GM06990 (cell line): ENCODE measurements at regions not wholly inside any gene's neighbourhood (a gene's known extent, or its start where the extent isn't known, plus 50 kb on each side); places are given as distances from the start of the nearest gene placed in this dataset.
"Not testable (repeated sequence)": the region's sequence is repeated elsewhere in the genome, so short reads cannot be mapped to it uniquely, and the experiment has no call there.

Experiments
- DNase-seq: peaks from one replicate; pipeline ENCODE4 v3.0.0-alpha.2; 2011; ENCODE audit not compliant: insufficient read length; ENCODE audit errors: extremely low read depth
- H3K27me3 ChIP-seq: replicated peaks from 2 replicates; pipeline ENCODE4 v1.6.0; 2011; ENCODE audit warnings: low read length; ENCODE audit not compliant: control insufficient read depth, insufficient read depth
- H3K36me3 ChIP-seq: 2 replicates; pipeline ENCODE4 v1.5.1; 2011; ENCODE audit warnings: low read length; ENCODE audit not compliant: control insufficient read depth, insufficient read depth
- H3K4me3 ChIP-seq: replicated peaks from 2 replicates; pipeline ENCODE4 v1.5.1; 2011; ENCODE audit warnings: low read depth, mild to moderate bottlenecking, control low read depth, low read length
- TF ChIP-seq, protein P1 (sequence below): IDR thresholded peaks from 2 replicates; pipeline ENCODE4 v1.5.1; 2011; ENCODE audit warnings: low read length, control low read depth, mild to moderate bottlenecking, inconsistent platforms; ENCODE audit not compliant: insufficient read depth, poor library complexity, severe bottlenecking

GRCh38 chr10:43842072-43842471 lies 193.4 kb upstream of the ZNF32 start:
- no peak for DNase-seq
- H3K36me3 ChIP-seq, result no peaks in the 10 kb centered on the region
- TF ChIP-seq, protein P1, sequence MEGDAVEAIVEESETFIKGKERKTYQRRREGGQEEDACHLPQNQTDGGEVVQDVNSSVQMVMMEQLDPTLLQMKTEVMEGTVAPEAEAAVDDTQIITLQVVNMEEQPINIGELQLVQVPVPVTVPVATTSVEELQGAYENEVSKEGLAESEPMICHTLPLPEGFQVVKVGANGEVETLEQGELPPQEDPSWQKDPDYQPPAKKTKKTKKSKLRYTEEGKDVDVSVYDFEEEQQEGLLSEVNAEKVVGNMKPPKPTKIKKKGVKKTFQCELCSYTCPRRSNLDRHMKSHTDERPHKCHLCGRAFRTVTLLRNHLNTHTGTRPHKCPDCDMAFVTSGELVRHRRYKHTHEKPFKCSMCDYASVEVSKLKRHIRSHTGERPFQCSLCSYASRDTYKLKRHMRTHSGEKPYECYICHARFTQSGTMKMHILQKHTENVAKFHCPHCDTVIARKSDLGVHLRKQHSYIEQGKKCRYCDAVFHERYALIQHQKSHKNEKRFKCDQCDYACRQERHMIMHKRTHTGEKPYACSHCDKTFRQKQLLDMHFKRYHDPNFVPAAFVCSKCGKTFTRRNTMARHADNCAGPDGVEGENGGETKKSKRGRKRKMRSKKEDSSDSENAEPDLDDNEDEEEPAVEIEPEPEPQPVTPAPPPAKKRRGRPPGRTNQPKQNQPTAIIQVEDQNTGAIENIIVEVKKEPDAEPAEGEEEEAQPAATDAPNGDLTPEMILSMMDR, result no peak

DNA sequence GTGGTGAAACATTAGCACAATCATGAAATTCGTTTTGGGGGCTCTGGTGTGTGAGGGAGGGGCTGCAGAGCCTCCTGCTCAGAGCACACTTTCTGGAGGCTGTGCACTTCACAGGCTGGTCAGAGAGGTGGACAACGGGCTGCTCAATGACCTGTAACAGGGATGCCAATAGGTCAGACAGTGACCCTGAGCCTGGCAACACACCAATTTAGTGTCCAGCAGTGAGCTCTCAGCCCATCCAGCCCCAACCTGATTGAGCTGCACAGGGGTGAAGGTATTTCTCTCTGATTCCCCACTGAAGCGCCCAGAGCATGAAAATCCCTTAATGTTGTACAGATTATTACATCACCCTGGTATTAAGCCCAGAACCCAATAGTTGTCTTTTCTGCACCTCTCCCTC lies 191.3 kb upstream of the ZNF32 start:
- DNase-seq, result no peak
- TF ChIP-seq, protein P1, result no peak
- Histone ChIP-seq H3K36me3 (no peaks in the 10 kb centered on the region), H3K4me3 (no peak overlapping the region), H3K27me3 (peaks cover 4% of the 10 kb centered on the region)

More at GRCh38 chr10:43842072-43842471, 193.4 kb upstream of the ZNF32 start:
- Histone ChIP-seq H3K27me3 (peaks cover 2% of the 10 kb centered on the region; the same call in 1 of the 2 replicates), H3K4me3 (no peak overlapping the region)

DNA sequence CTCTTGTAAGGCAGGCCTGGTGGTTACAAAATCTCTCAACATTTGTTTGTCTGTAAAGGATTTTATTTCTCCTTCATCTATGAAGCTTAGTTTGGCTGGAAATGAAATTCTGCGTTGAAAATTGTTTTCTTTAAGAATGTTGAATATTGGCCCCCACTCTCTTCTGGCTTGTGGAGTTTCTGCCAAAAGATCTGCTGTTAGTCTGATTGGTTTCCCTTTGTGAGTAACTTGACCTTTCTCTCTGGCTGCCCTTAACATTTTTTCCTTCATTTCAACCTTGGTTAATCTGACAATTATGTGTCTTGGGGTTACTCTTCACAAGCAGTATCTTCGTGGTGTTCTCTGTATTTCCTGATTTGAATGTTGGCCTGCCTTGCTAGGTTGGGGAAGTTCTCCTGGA lies 186.1 kb upstream of the ZNF32 start:
- DNase-seq, H3K27me3 ChIP-seq, H3K4me3 ChIP-seq, H3K36me3 ChIP-seq: not testable (repeated sequence)

DNA sequence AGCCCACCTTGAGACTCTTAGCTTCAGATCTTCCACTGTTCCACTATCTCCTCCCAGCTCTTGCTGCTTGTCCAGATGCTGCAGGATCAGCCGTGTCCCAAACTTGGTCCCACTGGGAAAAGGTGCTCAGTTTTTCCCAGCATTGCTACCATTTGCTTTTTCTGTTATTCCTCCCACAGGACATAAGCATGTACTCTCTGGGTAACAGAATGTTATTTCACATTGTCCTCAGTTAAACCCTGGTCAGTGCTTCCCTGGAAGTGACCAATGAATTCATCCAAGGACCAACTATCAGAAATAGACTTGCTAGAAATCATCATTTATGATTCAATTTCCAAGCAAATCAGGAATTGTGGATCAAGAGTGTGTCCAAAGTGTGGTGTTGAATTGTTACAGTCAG lies 179.2 kb upstream of the ZNF32 start:
- Histone ChIP-seq H3K36me3 (no peaks in the 10 kb centered on the region), H3K27me3 (no peaks in the 10 kb centered on the region), H3K4me3 (no peak overlapping the region)
- TF ChIP-seq, protein P1, result no peak
- no peak for DNase-seq

DNA sequence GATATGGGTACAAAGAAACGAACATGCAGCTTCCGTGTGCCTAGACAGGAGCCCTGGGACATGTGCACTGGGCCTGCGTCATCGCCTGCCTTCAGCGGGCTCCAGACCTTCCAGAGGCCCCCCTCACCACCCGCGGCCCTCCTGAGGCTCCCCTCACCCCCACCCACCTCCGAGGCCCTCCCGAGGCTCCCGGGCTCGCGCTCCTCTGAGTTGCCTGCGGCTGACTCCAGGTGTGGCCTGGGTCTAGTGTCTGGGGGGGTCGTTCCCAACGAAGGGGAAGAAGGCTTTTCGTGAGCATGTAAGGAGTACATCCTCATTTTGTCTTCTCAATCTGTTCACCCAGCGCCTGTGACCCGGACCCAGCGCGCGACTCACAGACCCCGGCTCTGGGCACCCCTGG lies 177.3 kb upstream of the ZNF32 start:
- no peaks in the 10 kb centered on the region for H3K27me3 ChIP-seq
- H3K36me3 ChIP-seq, result no peaks in the 10 kb centered on the region
- H3K4me3 ChIP-seq, result no peak overlapping the region
- no peak for DNase-seq
- TF ChIP-seq, protein P1, result no peak

DNA sequence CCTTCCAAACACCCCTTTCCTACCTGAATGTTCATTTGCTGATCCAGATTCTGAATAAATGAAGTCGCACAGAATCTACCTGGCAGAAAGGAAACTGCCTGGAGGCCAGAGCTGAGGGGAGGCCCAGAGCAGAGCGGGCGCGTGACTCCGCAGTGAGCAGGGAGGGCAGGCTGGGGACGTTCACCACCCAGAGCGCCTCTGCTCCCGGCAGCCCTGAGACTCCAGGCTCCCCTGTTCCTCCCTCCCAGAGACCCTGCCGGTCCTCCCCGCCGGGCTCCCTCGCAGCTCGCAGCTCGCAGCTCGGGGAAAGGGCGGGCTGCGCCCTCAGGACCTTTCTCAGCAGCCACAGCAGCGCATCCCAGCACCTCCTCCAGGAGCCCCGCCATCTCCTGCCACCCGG lies 176.7 kb upstream of the ZNF32 start:
- Histone ChIP-seq H3K36me3 (no peaks in the 10 kb centered on the region), H3K4me3 (no peak overlapping the region), H3K27me3 (no peaks in the 10 kb centered on the region)
- TF ChIP-seq, protein P1, result no peak
- no peak for DNase-seq
